Pancreas (tissue), 10 donors: ENCODE measurements at regions not wholly inside any gene's neighbourhood (a gene's known extent, or its start where the extent isn't known, plus 50 kb on each side); places are given as distances from the start of the nearest gene placed in this dataset.

Experiments
- ATAC-seq, 4 donors: fragments of 200-7000 bp; cut with Tn5 transposase; one replicate each; pipeline versions ENCODE4 v1.8.0 to v1.9.1; 2020; ENCODE audit warnings: mild to moderate bottlenecking in 4 of 4, moderate library complexity in 4 of 4
- DNase-seq, 6 donors: peaks; one replicate each; pipeline ENCODE4 v3.0.0-alpha.2; 2020
- FAIRE-seq: peaks from 2 replicates; lab custom pipeline; 2012; peaks lifted over from hg19 to GRCh38; lab: Jason Lieb, UNC
- H3K27ac ChIP-seq, 4 donors: fragments of 200-600 bp; sonication (generic); 1 replicate in 3 of 4; 2 replicates in 1 of 4; pipeline versions ENCODE4 v1.5.0 to v1.8.0; 2020
- H3K27me3 ChIP-seq, 4 donors: fragments of 200-600 bp; one replicate each; pipeline ENCODE4 v1.8.0; 2021
- H3K36me3 ChIP-seq, 3 donors: fragments of 200-600 bp; sonication (generic) in 1 of 3; one replicate each; pipeline versions ENCODE4 v1.5.0 to v1.8.0; 2020 to 2021
- H3K4me1 ChIP-seq, 3 donors: fragments of 200-600 bp; one replicate each; pipeline ENCODE4 v1.8.0; 2021
- H3K4me3 ChIP-seq, 4 donors: fragments of 200-600 bp; sonication (generic) in 2 of 4; one replicate each; pipeline versions ENCODE4 v1.5.0 to v1.8.0; 2020 to 2021
- H3K9me3 ChIP-seq, 4 donors: fragments of 200-600 bp; one replicate each; pipeline ENCODE4 v1.8.0; 2021
- WGBS, 2 donors: extraction: QIAGEN DNeasy Blood & Tissue Kit; methylation state at CpG; one replicate each; pipeline ENCODE4 v1.1.7; 2013; 5-methylcytosine and 5-hydroxymethylcytosine counted together
- intact Hi-C, 3 donors: fragments of 100-400 bp; cut with DNase I; formaldehyde crosslinking; loops; one replicate each; pipeline versions ENCODE4 v1.11.1 to v1.14.2; 2022
- TF ChIP-seq, protein P1 (sequence below), 4 donors: fragments of 200-600 bp; sonication (generic) in 3 of 4; IDR thresholded peaks; one replicate each; pipeline versions ENCODE4 v1.5.0 to v1.8.0; 2021; ENCODE audit warnings: antibody characterized with exemption in 4 of 4
- donor health status: healthy with polysubstance abuse.
- donor health status: DM: no; HTN: no; CAD: no; lungs with moderate emphysema.
- donor health status: DM: no; HTN: no; CAD: no.
- donor health status: control.
- donor health status: control.
- donor health status: Bipolar disorder and iron deficiency.
- donor health status: DM: yes; HTN: yes; CAD: no.
- donor health status: DM: no; HTN: no; CAD: no.
- donor health status: DM: no; HTN: no; CAD: no.
- donor health status: DM: yes; HTN: yes; CAD: no.

DNA sequence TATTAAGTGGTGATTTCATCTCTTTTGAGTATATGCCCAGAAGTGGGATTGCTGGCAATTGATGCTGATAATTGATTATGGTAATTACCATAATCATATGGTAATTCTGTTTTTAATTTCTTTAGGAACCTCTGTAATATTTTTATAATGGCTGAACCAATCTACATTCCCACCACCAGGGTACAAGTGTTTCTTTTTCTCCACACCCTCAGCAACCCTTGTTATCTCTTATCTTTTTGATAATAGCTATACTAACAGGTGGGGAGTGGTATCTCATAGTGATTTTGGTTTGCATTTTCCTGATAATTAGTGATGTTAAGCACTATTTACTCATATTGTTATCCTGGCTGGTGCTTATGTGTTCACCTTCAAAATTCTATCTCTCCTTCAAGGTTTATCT, 212.6 kb downstream of the FMR1NB start:
- Histone ChIP-seq H3K4me1 (no peaks in the 10 kb centered on the region), H3K9me3 (no peaks in the 10 kb centered on the region), H3K4me3 (no peak overlapping the region), H3K36me3 (no peaks in the 10 kb centered on the region), H3K27ac (no peak overlapping the region), H3K27me3 (no peaks in the 10 kb centered on the region)
- DNase-seq (no peak), ATAC-seq (no peak), FAIRE-seq (no peak)
- TF ChIP-seq, protein P1, sequence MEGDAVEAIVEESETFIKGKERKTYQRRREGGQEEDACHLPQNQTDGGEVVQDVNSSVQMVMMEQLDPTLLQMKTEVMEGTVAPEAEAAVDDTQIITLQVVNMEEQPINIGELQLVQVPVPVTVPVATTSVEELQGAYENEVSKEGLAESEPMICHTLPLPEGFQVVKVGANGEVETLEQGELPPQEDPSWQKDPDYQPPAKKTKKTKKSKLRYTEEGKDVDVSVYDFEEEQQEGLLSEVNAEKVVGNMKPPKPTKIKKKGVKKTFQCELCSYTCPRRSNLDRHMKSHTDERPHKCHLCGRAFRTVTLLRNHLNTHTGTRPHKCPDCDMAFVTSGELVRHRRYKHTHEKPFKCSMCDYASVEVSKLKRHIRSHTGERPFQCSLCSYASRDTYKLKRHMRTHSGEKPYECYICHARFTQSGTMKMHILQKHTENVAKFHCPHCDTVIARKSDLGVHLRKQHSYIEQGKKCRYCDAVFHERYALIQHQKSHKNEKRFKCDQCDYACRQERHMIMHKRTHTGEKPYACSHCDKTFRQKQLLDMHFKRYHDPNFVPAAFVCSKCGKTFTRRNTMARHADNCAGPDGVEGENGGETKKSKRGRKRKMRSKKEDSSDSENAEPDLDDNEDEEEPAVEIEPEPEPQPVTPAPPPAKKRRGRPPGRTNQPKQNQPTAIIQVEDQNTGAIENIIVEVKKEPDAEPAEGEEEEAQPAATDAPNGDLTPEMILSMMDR (IDR thresholded peaks at IDR 0.05) = no peak
- intact Hi-C loops = no loop called here

DNA sequence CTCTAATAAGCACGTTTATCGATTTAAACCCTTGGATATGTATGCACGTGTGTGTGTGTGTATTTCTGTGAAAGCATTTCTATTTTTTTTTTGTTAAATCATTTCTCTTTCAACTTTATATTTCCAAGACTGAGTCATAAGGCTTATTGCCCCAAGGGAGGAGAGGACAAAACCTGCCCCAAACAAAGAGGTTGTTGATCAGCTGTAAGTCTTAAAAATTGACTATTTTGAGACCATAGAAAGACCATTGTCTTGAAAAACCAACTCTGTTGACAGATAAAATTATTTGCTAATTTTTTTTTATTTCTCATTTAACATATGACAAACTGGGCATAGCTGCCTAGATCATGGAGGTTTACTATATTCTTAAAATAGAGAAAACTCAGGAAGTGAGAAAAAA, 222.4 kb downstream of the FMR1NB start:
- Histone ChIP-seq H3K27ac (no peak overlapping the region), H3K9me3 (no peaks in the 10 kb centered on the region), H3K36me3 (no peaks in the 10 kb centered on the region), H3K4me3 (no peak overlapping the region), H3K27me3 (no peaks in the 10 kb centered on the region), H3K4me1 (no peaks in the 10 kb centered on the region)
- ATAC-seq (no peak), FAIRE-seq (no peak), DNase-seq (no peak)
- WGBS, 2 donors = 40 to 87% methylated on average over 3 of the region's 3 CpGs
- TF ChIP-seq, protein P1 (IDR thresholded peaks at IDR 0.05) = no peak
- intact Hi-C loops = no loop called here

DNA sequence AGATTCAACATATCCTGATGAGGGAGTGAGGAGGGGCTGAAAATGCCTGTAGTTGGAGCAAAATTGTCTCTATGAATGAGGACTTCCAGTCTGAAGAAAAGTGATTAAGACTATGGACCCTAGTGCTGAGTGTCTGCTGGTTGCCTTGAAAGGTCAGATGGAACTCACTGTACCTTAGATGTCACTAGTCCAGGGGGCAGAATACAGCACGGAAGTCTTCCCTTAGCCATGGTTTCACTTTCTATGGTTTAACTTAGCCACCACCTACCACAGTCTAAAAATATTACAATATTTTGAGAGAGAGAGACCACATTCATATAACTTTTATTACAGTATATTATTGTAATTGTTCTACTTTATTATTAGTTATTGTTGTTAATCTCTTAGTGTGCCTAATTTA, 223.1 kb downstream of the FMR1NB start:
- TF ChIP-seq, protein P1 (IDR thresholded peaks at IDR 0.05) = no peak
- Histone ChIP-seq H3K27me3 (no peaks in the 10 kb centered on the region), H3K9me3 (no peaks in the 10 kb centered on the region), H3K27ac (no peak overlapping the region), H3K36me3 (no peaks in the 10 kb centered on the region), H3K4me1 (no peaks in the 10 kb centered on the region), H3K4me3 (no peak overlapping the region)
- FAIRE-seq (no peak), ATAC-seq (no peak), DNase-seq (no peak)
- WGBS, 2 donors = 60 to 81% methylated on average over 1 of the region's 1 CpG
- intact Hi-C loops = no loop called here

DNA sequence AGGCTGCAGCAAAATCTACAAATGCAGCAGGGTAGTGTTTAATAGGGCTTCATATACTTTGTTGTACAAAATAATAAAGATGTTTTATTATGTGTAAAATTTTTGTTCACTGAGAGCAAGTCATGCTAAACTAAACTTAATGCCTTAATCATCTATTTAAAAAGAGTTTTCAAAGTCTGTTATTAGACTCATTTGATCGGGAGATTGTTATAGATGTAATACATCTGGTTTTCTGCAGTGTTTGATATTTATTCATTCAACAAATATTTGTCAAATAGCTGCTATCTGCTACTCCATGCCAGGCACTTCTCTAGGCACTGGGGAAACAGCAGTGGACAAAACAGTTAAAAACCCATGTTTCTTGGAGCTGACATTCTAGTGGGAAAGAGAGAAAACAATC, 233.6 kb downstream of the FMR1NB start:
- no peaks in the 10 kb centered on the region for H3K9me3 ChIP-seq
- WGBS, 2 donors = 37 to 50% methylated on average over 1 of the region's 1 CpG
- no peaks in the 10 kb centered on the region for H3K36me3 ChIP-seq
- no peak overlapping the region for H3K4me3 ChIP-seq
- no peak overlapping the region for H3K27ac ChIP-seq
- FAIRE-seq = no peak
- no peak for ATAC-seq
- H3K27me3 ChIP-seq = no peaks in the 10 kb centered on the region
- DNase-seq = no peak
- peaks cover 0 to 5% (median 0%) of the 10 kb centered on the region in 3 donors for H3K4me1 ChIP-seq
- intact Hi-C loops = no loop called here
- TF ChIP-seq, protein P1 (IDR thresholded peaks at IDR 0.05) = no peak

DNA sequence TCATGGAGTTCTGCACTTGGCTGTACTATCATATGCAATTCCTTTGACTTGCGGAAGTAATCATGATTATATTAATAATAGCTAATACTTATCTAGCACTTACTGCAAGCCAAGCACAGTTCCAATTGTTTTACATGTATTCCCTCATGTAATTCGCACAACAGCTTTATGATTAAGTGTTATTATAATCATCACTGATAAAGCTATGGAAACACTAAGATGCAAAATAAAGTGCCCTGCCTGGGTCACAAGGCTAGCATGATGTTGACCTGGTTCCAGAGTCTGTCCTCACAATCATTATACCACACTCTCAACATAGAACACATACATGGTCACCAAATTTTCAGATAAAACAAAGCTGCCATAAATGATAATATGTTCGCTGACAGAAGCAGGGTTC, 234.6 kb downstream of the FMR1NB start:
- Histone ChIP-seq H3K36me3 (no peaks in the 10 kb centered on the region), H3K4me1 (peaks cover 0 to 5% (median 0%) of the 10 kb centered on the region in 3 donors), H3K4me3 (no peak overlapping the region), H3K27ac (no peak overlapping the region), H3K27me3 (no peaks in the 10 kb centered on the region), H3K9me3 (no peaks in the 10 kb centered on the region)
- intact Hi-C loops = no loop called here
- WGBS, 2 donors = 79 to 93% methylated on average over 3 of the region's 3 CpGs
- no peak for ATAC-seq
- TF ChIP-seq, protein P1 (IDR thresholded peaks at IDR 0.05) = no peak
- FAIRE-seq = no peak
- DNase-seq = no peak
